ENCODE measurements at regions not wholly inside any gene's neighbourhood (a gene's known extent, or its start where the extent isn't known, plus 50 kb on each side); places are given as distances from the start of the nearest gene placed in this dataset.

- WGBS (ENCODE audit: missing lambda C conversion rate) = 23% methylated on average over 5 of the region's 5 CpGs
- DNase-seq (ENCODE audit: low read depth in 1 of 2, low spot score in 1 of 2) (no peak), FAIRE-seq (no peak), ATAC-seq (no peak)
- Histone ChIP-seq H3K9me3 (no peaks in the 10 kb centered on the region), H3K4me2 (no peak overlapping the region), H3K27ac (no peak overlapping the region), H3K4me3 (no peak overlapping the region), H3K4me1 (no peaks in the 10 kb centered on the region)
- ChIA-PET POLR2A (no interaction called here), CTCF (no interaction called here)
- TF ChIP-seq ELK1 (IDR thresholded peaks at IDR 0.05; ENCODE audit: low read depth, low read length) = no peak
Observed at GRCh38 chr6:93970684-93971083, 551.3 kb upstream of the EPHA7 start.

DNA sequence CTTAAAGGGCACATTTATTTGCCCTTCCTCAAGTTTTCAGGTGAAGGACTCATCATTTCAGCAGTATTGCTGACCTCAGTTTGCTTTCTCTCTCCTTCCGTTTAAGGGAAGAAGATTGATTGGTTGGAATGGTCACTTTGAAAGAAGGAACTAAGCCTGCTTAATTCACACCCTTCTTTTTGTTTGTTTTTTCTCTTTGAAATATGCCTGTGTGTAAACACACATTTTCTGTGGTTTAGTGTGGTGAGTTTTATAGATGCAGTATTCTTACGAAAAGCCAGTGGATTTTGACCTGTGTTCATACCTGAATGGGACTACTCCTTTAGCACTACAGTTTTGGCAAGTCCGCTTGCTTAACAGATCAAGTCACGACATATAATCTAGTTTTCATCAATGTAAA is 548.8 kb upstream of the EPHA7 start:
- TF ChIP-seq ZFP36 (IDR thresholded peaks at IDR 0.05; ENCODE audit: borderline replicate concordance, partially characterized antibody) = no peak
- TF ChIP-seq SREBF2 (IDR thresholded peaks at IDR 0.05) = no peak
- no peak for TF ChIP-seq POLR2AphosphoS2 (conservative IDR thresholded peaks at IDR 0.05; ENCODE audit: low read length)
- no peak for TF ChIP-seq RCOR1 (IDR thresholded peaks at IDR 0.05; ENCODE audit: low read depth, low read length)
- no peak for TF ChIP-seq NPAS2 (CRISPR knock-in tag; IDR thresholded peaks at IDR 0.05; ENCODE audit: borderline replicate concordance)
- no peak for TF ChIP-seq BHLHE40 (IDR thresholded peaks at IDR 0.05; ENCODE audit: low read depth, low read length)
- no peak for TF ChIP-seq RARB (CRISPR knock-in tag; IDR thresholded peaks at IDR 0.05)
- no peak for TF ChIP-seq POLR2A (IDR thresholded peaks at IDR 0.05; ENCODE audit: low read length)
- TF ChIP-seq MAZ (IDR thresholded peaks at IDR 0.05; ENCODE audit: borderline replicate concordance, low read depth, low read length) = no peak
- TF ChIP-seq HDAC2 (IDR thresholded peaks at IDR 0.05) = no peak
- TF ChIP-seq EHF (CRISPR knock-in tag; IDR thresholded peaks at IDR 0.05) = no peak
- no peak for TF ChIP-seq CHD2 (IDR thresholded peaks at IDR 0.05; ENCODE audit: low read length, partially characterized antibody)
- TF ChIP-seq, protein P1, sequence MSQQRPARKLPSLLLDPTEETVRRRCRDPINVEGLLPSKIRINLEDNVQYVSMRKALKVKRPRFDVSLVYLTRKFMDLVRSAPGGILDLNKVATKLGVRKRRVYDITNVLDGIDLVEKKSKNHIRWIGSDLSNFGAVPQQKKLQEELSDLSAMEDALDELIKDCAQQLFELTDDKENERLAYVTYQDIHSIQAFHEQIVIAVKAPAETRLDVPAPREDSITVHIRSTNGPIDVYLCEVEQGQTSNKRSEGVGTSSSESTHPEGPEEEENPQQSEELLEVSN (IDR thresholded peaks at IDR 0.05; ENCODE audit: borderline replicate concordance, low read depth) = no peak
- no peak for TF ChIP-seq HOXB13 (CRISPR knock-in tag; IDR thresholded peaks at IDR 0.05; ENCODE audit: low read depth)
- no peak for TF ChIP-seq KDM1A (IDR thresholded peaks at IDR 0.05; ENCODE audit: low read depth)
- TF ChIP-seq RNF2 (IDR thresholded peaks at IDR 0.05; ENCODE audit: borderline replicate concordance, low read depth) = no peak
- FAIRE-seq (no peak), DNase-seq (ENCODE audit: low read depth in 1 of 2, low spot score in 1 of 2) (no peak), ATAC-seq (no peak)
- no peaks in the 10 kb centered on the region for H3K9me3 ChIP-seq
- WGBS (ENCODE audit: missing lambda C conversion rate) = 26% methylated on average over 4 of the region's 4 CpGs
- no peak overlapping the region for H3K4me2 ChIP-seq
- H3K27ac ChIP-seq = no peak overlapping the region
- H3K4me1 ChIP-seq = no peaks in the 10 kb centered on the region
- CTCF ChIA-PET = no interaction called here
- no peak overlapping the region for H3K4me3 ChIP-seq
- POLR2A ChIA-PET = no interaction called here

GRCh38 chr6:93964926-93965325 is 545.6 kb upstream of the EPHA7 start:
- CTCF ChIA-PET = no interaction called here
- Histone ChIP-seq H3K9me3 (no peaks in the 10 kb centered on the region), H3K4me3 (no peak overlapping the region), H3K4me2 (no peak overlapping the region), H3K27ac (no peak overlapping the region), H3K4me1 (no peaks in the 10 kb centered on the region)
- POLR2A ChIA-PET = no interaction called here
- DNase-seq (ENCODE audit: low read depth in 1 of 2, low spot score in 1 of 2) (no peak), FAIRE-seq (no peak), ATAC-seq (no peak)
- WGBS (ENCODE audit: missing lambda C conversion rate) = 24% methylated on average over 1 of the region's 1 CpG
- no peak for TF ChIP-seq CBX8 (IDR thresholded peaks at IDR 0.05)
- TF ChIP-seq EHF (CRISPR knock-in tag; IDR thresholded peaks at IDR 0.05) = no peak
- TF ChIP-seq RFX5 (IDR thresholded peaks at IDR 0.05) = no peak
- no peak for TF ChIP-seq PBX3 (IDR thresholded peaks at IDR 0.05)
- TF ChIP-seq JUN (IDR thresholded peaks at IDR 0.05) = no peak
- no peak for TF ChIP-seq BHLHE40 (IDR thresholded peaks at IDR 0.05; ENCODE audit: low read depth, low read length)
- TF ChIP-seq TFCP2L1 (CRISPR knock-in tag; IDR thresholded peaks at IDR 0.05) = no peak
- TF ChIP-seq NFE2L2 (conservative IDR thresholded peaks at IDR 0.05; ENCODE audit: low read length) = no peak
- no peak for TF ChIP-seq KDM1A (IDR thresholded peaks at IDR 0.05; ENCODE audit: low read depth)

All from A549 (cell line).